Thoracic aorta (tissue), 2 donors: ENCODE measurements at regions not wholly inside any gene's neighbourhood (a gene's known extent, or its start where the extent isn't known, plus 50 kb on each side); places are given as distances from the start of the nearest gene placed in this dataset.

Source experiments
- ATAC-seq: fragments of 150-250 bp; one replicate; pipeline ENCODE4 v1.8.0; 2017; ENCODE audit warnings: low read depth; ENCODE audit not compliant: insufficient number of reproducible peaks, low FRiP score
- DNase-seq: peaks from one replicate; pipeline ENCODE4 v3.0.0-alpha.2; 2020; ENCODE audit warnings: low spot score
- H3K27ac ChIP-seq, 2 donors: fragments of 200-600 bp; sonication (generic); 1 replicate in 1 of 2; 2 replicates in 1 of 2; pipeline ENCODE4 v1.5.1; 2016; ENCODE audit warnings: mild to moderate bottlenecking in 2 of 2, moderate library complexity in 2 of 2
- H3K27me3 ChIP-seq: fragments of 200-600 bp; sonication (generic); replicated peaks from 2 replicates; pipeline ENCODE4 v1.6.0; 2016; ENCODE audit warnings: mild to moderate bottlenecking; ENCODE audit not compliant: insufficient read depth
- H3K36me3 ChIP-seq: fragments of 200-600 bp; sonication (generic); one replicate; pipeline ENCODE4 v1.5.1; 2016
- H3K4me1 ChIP-seq, 2 donors: fragments of 200-600 bp; sonication (generic); 1 replicate in 1 of 2; 2 replicates in 1 of 2; pipeline versions ENCODE4 v1.5.1 to v1.6.0; 2016; ENCODE audit warnings: low read depth in 2 of 2, mild to moderate bottlenecking in 1 of 2; ENCODE audit not compliant: control insufficient read depth in 1 of 2
- H3K4me3 ChIP-seq: fragments of 200-600 bp; sonication (generic); 2 replicates; pipeline ENCODE4 v1.5.1; 2016; ENCODE audit warnings: mild to moderate bottlenecking
- H3K9me3 ChIP-seq: fragments of 200-600 bp; sonication (generic); 2 replicates; pipeline ENCODE4 v1.5.1; 2016
- CTCF ChIP-seq: fragments of 200-600 bp; sonication (generic); IDR thresholded peaks from one replicate; pipeline ENCODE4 v1.5.1; 2019; ENCODE audit warnings: antibody characterized with exemption

- no peaks in the 10 kb centered on the region for H3K27me3 ChIP-seq
- no peak overlapping the region for H3K4me3 ChIP-seq
- H3K9me3 ChIP-seq, result no peaks in the 10 kb centered on the region
- DNase-seq (no peak), ATAC-seq (no peak)
- H3K27ac ChIP-seq, result no peak overlapping the region
- no peak for TF ChIP-seq CTCF
- no peaks in the 10 kb centered on the region for H3K4me1 ChIP-seq
- H3K36me3 ChIP-seq, result no peaks in the 10 kb centered on the region
Observed at GRCh38 chr3:25365636-25366035, 62.4 kb upstream of the RARB start.

- Histone ChIP-seq H3K27me3 (no peaks in the 10 kb centered on the region), H3K4me1 (no peaks in the 10 kb centered on the region), H3K9me3 (no peaks in the 10 kb centered on the region), H3K36me3 (no peaks in the 10 kb centered on the region), H3K27ac (no peak overlapping the region), H3K4me3 (no peak overlapping the region)
- no peak for ATAC-seq
- DNase-seq, result no peak
- no peak for TF ChIP-seq CTCF
Observed at GRCh38 chr3:25367025-25367424, 61.0 kb upstream of the RARB start.

DNA sequence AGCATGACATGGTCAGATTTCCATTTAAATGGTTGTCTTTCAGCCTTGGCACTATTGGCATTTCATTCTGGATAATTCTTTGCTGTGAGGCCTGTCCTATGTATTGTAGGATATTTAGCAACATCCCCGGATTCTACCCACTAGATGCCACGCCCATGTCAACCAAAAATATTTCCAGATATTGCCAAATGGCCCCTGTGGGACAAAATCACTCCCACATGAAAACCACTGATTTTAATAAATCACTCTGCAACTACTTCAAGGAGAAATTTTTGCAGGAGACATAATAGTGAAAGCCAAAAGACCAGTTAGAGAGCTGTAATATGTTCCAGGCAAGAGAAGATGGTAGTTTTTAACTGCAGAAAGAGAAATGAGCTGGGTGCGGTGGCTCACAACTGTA, 55.9 kb upstream of the RARB start:
- no peak for TF ChIP-seq CTCF
- DNase-seq, result no peak
- no peak for ATAC-seq
- no peaks in the 10 kb centered on the region for H3K9me3 ChIP-seq
- H3K4me3 ChIP-seq, result no peak overlapping the region
- H3K36me3 ChIP-seq, result no peaks in the 10 kb centered on the region
- no peak overlapping the region for H3K27ac ChIP-seq
- no peaks in the 10 kb centered on the region for H3K4me1 ChIP-seq
- no peaks in the 10 kb centered on the region for H3K27me3 ChIP-seq

DNA sequence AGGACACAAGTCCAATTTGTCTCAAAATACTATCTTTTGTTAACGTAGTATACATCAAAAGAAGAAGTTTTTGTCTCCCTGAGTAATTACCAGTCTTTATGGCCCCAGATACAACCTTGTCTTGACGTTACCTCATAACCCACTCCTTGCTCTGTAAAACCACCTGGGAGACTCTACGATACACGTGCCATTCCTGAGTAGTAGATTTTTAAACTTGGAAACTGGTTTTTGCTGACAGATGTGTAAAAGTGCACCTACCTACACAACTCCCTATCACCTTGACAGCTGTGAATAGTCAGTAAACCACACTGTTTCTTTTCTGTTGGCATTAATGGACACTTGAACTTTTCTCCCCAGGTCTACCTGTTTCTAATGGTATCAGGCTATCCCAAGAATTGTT, 51.7 kb upstream of the RARB start:
- Histone ChIP-seq H3K4me3 (no peak overlapping the region), H3K36me3 (no peaks in the 10 kb centered on the region), H3K9me3 (no peaks in the 10 kb centered on the region), H3K27me3 (no peaks in the 10 kb centered on the region), H3K27ac (no peak overlapping the region), H3K4me1 (peaks cover 0 to 14% of the 10 kb centered on the region in 2 donors)
- ATAC-seq, result no peak
- no peak for TF ChIP-seq CTCF
- DNase-seq, result no peak

- Histone ChIP-seq H3K4me1 (peaks cover 0 to 14% of the 10 kb centered on the region in 2 donors), H3K36me3 (no peaks in the 10 kb centered on the region), H3K27ac (no peak overlapping the region), H3K9me3 (no peaks in the 10 kb centered on the region), H3K27me3 (no peaks in the 10 kb centered on the region), H3K4me3 (no peak overlapping the region)
- DNase-seq (no peak), ATAC-seq (no peak)
- TF ChIP-seq CTCF, result no peak
Observed at GRCh38 chr3:25377042-25377441, 51.0 kb upstream of the RARB start.
